ENCODE measurements at regions not wholly inside any gene's neighbourhood (a gene's known extent, or its start where the extent isn't known, plus 50 kb on each side); places are given as distances from the start of the nearest gene placed in this dataset.
A peak's percentile ranks its signal among the peaks of the same experiment; 100 is the strongest.
"Not testable (repeated sequence)": the region's sequence is repeated elsewhere in the genome, so short reads cannot be mapped to it uniquely, and the experiment has no call there.

DNA sequence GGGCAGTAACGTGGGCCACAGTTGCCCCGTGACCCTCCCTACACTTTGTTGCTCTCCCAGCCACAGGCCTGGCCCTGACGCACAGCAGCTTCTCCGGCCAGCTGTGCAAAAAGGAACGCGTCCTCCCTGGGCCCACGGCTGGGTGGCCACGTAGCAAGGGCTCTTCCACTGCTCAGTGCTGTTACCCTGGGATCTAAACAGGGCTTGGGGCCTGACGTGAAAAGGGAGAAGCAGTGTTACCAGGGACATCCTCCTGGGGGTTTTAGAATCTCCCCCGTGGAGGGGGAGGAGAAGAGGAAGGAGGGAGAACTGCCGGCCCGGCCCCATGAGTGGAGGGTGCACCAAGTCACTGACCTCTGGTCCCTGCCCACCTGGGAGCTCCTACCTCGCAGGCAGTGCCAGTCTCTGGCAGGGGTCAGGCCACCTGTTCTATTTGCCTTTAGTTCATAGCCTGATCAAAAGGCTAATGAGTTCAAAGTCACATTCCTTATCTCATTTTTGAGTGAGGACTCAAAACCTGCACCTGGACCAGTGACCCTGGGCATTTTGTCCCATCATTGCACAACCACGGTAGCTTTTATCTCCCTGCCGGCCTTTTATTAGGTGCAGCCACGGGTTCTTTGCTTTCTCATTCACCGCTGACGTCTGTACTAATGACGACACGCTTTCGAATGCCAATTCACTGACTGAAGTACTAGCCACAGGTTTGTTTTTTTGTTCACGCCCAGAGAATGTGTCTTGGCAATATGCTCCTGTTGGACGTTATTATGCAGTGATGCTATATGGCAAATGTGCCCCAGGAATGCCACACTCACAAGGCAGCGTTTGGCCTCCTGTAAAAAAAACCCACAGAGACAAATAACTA lies 4424.6 kb upstream of the TPTE start:
- DNase-seq: not testable (repeated sequence)

DNA sequence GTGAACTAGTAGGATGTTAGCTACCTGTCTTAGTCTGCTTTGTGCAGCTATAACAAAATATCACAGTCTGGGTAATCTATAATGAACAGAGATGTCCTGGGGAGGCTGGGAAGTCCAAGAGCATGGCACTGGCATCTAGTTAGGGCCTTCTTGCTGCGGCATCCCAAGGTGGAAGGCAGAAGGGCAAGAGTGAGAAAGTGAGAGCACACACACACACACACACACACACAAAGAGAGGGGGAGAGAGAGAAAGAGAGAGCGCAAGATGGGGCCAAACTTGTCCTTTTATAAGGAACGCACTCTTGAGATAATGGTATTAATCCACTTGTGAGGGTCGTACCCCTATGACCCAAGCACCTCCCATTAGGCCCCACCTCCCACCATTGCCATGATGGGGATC lies 4423.6 kb upstream of the TPTE start:
- DNase-seq: not testable (repeated sequence)

DNA sequence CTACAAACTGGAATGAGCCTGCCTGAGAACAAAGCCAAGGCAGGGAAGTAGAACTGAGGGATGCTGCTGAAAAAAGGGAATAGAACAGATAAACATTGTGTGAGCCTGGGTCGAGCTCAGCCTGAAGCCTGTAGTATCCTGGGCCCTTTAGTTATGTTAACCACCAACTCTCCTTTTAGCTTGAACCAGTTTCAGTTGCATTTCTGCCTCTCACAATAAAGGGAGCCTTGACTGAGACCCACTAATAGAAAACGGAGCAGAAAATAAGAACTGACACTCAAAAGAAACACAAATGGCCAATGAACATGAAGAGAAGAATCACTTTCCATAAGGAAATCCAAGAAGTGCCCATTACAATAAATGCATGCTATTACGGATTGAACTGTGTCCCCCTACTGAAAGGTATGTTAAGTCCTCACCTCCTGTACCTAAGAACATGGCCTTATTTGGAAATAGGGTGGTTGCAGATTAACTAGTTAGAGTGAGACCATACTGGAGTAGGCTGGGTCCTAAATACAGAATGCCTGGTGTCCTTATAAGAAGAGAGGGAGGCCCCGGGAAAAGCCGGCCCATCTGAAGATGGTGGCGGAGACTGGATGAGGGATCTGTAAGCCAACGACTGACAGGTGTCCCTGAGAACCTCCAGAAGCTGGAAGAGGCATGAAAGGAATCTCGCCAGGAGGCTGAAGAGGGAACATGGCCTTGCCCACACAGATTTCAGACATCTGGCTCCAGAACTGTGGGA lies 4423.0 kb upstream of the TPTE start:
- DNase-seq: not testable (repeated sequence)

DNA sequence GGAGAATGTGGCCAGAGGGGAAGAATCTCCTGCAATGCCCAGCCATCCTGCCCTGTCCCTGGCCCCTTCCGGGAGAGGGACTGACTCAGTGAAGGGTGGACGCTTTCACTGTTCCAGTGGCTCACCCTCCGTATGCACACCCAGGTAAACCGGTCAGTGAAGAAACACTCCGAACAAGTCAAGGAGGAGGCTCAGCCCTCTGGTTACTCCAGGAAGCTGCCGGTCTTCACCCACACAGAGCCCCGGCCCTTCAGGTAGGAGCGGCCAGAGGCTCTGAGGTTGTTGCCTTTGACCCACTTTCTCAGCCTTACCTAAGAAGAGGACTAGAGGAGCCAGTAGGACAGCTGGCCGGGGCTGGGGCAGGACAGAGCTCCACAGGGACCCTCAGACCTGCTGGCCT lies 4419.8 kb upstream of the TPTE start:
- not testable (repeated sequence) for DNase-seq

DNA sequence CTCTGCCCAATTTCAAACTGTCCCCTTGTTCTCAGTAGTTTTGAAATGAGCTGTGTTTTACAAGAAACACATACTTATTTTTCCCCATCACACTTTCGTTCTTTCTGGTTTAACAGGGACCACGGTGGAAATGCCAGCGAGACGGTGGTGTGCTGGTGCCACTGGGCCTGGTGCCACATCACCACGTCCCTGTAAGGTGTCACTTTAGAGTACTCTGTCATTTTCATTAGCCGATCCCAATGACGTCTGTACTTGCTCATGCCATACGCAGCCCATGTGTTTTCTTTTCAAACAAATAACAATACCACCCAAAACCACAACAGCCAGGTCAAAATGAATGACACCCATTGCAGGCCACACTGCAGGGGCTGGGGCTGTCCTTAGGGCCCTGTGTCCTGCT lies 4416.8 kb upstream of the TPTE start:
- DNase-seq: not testable (repeated sequence)

DNA sequence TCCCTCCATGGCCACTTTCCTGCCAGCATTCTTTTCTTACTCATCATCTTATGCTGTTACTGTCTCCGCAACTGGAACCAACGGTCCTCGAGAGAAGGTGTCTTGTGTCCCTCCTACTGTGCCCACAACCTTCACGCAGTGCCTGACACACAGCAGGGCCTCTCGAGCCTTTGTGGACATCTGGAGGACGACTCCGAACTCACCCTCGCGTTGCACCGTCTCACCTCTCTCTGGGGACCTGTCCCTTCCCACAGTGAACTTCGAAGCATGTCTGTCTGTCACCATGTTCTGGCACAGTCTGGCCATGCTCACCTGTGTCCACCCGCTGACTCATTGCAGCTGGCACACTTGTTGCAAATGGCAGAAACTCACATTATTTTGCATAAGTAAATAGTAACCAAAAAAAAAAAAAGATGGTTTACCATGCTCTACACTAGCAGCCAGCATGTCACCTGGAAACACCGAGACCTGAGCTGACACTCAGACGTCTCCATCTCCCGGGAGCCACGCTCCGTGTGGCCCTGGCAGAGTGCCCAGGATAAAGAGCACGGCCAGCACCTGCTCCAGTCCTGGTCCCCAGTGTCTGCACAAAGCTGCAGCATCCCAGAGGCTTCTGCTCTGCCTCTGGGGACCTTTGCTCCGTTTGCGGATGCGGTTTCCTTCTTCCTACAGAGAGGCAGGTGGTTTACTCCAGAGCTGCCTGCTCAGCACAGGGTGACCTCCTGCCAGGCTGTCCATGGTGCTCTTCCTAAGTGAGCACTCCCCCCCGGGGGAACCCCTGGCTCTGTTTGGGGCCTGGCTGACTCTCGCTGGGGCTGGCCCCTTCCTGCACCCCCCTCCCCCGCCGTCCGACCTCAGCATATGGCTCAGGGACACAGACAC lies 4414.5 kb upstream of the TPTE start:
- DNase-seq: not testable (repeated sequence)

DNA sequence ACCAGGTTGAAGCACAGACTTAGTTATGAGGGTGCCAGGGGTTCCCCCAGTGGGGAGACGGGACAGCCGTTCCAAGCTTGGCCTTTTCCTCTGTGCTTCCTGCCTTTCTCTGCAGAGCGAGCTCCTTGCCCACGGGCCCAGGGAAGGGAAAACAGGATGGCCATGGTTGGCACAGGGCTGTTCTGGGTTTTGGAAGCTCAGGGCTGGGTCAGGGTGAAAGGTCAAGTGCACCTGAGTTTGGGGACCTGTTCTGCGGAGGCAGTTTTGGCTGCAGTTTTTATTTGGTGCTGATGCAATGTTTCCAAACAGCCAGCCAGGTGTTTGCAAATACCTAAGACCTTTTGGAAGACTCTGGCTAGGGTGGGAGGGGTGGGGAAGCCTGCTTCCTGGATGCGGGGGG lies 4412.5 kb upstream of the TPTE start:
- not testable (repeated sequence) for DNase-seq

DNA sequence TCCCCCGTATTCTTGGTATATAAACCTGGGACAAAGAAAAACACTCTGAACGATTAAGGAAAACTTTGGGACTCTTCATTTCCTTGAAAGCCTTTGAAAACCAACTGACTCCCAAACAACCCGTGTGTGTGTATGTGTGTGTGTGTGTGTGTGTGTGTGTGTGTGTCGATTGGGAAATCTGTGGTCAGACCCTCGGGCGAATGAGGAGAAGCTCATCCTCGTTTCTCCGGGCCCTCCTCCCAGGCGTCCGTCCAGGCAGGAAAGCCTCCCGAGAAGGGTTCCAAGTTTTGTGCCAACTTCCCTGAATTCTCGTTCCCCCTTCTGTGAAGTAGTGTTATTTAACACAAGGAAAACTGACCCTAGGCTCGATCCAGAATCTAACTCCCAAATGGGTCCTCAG lies 4411.6 kb upstream of the TPTE start:
- peak in 1 of 2 donors; percentile 1 for DNase-seq

DNA sequence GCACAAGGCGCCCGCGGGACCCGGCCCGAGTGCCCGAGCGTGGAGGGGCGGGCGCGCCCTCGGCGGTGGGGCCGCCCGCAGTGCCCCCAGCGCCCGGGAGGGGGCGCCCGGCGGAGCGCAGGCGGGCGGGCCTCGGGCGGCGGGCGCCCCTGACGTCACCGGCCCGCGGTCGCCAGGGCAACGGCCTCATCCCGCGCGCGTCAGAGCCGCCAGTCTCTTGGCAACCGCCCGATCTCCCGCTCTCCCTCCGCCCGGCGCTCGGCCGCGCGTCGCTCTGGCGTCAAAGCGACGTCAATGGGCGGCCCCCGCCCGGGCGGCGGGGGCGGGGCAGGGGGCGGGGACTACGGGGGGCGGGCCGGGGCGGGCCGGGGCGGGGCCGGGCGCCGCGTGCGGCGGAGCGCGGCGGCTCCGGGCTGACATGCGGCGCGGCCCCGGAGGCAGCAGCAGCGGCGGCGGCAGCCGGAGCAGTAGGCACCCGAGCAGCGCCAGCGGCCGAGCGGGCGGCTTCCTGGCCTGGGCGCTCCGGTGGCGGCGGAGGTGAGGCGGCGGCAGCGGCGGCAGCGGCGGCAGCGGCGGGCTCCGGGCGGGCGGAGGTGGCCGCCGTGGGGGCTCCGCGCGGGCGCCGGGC lies 4410.6 kb upstream of the TPTE start:
- DNase-seq: not testable (repeated sequence)

DNA sequence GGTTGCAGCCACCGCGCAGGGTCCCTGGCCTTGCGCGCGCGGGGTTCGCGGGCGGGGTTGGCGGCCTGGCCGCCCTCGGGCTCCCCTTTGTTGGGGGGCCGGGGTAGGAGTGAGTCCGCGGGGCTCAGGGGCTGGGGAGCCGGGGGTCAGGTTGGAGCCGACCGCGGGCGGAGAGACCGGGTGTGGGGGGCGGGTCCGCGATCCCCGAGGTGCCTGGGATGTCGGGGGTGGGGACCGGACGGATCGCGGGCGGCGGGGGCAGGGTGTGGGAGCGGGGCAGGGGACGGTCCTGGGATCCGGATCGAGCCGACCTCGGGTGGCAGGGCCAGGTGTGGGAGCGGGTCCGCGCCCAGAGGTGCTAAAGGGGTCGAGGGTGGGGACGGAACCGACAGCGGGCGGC lies 4410.0 kb upstream of the TPTE start:
- DNase-seq: not testable (repeated sequence)

DNA sequence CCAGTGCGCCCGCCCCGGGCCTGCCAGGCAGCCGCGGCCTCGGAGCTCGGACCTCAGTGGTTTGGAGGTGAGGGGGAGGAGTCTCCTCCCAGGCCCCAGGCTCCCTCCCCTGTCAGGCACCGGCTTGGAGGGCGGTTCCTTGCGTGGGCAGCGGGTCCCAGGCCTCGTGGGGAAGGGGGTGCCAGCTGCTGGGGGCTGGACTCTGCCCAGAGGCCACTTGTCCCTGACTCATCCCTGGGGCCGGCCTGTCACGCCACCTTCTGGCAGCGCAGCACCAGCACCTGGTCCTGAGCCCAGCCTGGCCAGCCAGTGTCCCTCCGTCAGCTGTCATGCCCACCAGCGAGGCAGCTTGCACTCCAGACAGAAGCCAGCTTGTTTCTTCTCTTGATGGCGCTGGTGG lies 4403.0 kb upstream of the TPTE start:
- not testable (repeated sequence) for DNase-seq

DNA sequence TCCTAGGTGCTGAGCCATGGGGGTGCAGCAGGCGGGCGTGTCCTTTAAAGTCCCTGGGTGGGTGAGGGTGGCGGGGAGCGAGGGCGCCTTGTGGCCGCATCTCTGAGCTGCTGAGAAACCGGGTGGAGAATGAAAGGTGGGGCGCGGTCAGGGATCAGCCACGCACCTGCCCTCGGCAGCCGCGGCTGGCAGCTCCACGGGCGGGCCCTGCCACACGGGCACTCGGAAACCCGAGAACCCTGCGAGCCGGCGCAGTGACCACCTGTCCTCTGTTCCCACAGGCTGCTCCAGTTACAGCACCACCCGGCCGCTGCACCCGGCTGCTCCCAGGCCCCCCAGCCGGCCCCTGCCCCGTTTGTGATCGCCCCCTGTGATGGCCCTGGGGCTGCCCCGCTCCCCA lies 4400.5 kb upstream of the TPTE start:
- not testable (repeated sequence) for DNase-seq

DNA sequence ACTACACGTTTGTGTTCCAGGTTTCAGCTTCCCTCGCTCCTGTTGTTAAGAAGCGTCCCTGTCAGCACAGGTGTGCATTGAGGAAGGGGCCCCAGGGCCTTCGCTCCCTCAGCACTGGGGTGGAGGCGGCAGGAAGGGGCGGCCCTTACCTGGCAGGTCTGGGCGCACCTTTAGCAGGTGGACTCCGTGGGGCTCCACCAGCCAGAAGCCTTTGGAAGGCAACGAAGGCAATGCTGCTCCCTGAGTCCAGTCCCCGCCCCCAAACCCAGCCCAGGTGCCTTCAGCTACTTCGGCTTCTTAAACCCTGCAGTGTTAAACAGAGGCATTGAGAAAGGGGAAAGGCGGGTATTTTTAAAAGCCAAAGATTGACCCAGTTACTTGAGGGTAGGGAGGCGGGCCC lies 4398.8 kb upstream of the TPTE start:
- not testable (repeated sequence) for DNase-seq

DNA sequence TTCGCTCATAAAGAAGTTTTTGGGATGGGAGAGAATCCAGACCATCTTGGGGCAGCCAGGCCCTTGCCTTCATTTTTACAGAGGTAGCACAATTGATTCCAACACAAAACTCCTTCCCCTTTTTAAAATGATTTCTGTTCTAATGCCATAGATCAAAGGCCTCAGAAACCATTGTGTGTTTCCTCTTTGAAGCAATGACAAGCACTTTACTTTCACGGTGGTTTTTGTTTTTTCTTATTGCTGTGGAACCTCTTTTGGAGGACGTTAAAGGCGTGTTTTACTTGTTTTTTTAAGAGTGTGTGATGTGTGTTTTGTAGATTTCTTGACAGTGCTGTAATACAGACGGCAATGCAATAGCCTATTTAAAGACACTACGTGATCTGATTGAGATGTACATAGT lies 4398.2 kb upstream of the TPTE start:
- DNase-seq: not testable (repeated sequence)

DNA sequence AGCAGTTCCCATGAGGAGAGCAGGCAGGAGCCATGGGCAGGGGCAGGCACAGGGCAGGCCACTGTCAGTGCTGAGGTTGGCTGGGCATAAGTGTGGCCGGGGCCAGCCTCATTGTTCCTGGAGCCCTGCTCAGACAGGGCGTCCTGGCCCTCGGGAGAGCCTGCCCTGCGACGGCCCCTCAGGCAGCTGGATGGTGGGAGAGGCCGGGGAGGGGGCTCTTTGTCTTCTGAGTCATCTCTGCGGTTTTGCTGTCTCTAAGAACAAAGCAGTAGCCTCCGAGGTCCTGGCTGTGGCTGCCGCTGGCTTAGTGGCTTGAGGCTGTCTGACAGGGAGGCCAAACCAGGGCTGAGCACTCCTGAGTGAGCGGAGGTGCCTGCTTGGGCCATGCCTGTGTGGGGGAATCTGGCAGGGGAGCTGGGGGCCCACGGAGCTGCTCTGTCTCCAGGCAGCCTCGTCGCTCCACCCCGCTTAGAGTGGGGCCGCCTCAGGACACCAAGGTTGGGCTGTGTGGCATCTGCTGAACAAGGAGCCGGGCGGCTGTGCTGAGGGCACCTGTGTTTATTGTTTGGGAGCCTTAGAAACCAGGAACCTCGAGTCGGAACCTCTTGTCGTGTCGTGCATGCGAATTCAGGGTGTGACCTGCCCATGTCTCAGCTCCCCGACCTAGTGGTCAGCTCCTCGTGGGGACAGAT lies 4395.7 kb upstream of the TPTE start:
- DNase-seq: not testable (repeated sequence)

DNA sequence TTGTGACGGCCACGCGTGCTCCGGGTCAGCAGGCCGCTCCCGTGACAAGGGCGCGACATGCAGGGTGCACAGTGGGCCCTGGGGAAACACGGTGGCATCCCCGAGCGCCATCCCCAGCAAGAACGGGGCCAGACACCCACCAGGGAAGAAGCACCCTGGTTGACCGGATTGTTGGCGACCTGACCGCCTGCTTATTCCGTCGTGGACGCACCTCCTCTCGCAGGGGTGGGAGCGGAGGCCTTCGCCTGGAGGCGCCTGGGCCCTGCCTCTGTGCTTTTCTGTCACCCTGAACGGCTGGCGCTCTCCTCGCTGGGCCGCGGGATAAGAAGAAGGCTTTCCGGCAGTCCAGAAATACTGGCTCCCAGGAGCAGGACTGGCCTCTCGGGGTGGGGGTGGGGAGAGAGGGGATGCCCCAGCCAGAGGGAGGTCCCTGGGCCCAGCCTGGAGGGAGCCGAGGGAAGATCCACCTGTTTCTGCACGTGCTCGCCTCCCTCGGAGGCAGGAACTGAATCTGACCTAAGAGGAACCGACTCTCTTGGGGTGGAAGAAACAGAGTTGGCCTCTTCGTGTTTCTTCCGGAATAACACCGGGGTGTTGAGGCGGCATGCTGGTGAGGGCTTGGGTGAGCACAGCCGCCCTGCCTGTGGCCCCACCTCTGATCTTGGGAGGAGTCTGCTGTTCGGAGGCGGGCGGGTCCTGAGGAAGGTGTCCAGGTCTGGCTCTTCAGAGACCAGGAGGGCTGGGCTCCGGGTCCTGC lies 4394.2 kb upstream of the TPTE start:
- DNase-seq: not testable (repeated sequence)

DNA sequence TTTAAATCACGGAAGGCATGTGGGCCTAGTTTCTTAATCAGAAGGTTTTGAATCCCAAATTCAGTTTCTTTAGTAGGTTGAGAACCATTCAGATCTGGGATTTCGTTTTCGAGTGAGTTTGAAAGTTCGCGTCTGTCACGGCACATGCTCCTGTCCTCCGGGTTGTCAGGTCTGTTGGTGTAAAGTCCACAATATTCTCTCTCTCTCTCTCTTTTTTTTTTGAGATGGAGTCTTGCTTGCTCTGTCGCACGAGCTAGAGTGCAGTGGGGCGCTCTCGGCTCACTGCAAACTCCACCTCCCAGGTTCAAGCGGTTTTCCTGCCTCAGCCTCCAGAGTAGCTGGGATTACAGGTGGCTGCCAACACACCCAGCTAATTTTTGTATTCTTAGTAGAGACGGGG lies 4390.6 kb upstream of the TPTE start:
- not testable (repeated sequence) for DNase-seq

DNA sequence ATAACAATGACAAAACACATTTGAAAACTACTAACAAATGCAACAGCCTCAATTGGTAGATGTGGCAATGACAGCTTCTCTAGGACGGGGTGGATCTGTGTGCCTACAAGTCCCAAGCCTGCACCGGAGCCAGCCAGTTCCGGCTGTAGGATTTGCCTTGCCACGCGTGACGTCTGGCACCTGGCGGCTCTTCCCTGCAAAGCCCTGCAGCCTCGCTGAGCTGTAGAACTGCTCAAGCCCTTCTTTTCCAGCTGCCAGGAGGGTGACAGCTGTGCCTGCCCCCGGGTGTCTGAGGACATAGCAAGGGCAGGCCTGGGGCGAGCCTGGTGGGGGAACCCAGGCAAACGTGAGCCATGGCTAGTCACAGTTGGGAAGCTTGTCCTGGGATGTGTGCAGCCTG lies 4388.0 kb upstream of the TPTE start:
- not testable (repeated sequence) for DNase-seq

DNA sequence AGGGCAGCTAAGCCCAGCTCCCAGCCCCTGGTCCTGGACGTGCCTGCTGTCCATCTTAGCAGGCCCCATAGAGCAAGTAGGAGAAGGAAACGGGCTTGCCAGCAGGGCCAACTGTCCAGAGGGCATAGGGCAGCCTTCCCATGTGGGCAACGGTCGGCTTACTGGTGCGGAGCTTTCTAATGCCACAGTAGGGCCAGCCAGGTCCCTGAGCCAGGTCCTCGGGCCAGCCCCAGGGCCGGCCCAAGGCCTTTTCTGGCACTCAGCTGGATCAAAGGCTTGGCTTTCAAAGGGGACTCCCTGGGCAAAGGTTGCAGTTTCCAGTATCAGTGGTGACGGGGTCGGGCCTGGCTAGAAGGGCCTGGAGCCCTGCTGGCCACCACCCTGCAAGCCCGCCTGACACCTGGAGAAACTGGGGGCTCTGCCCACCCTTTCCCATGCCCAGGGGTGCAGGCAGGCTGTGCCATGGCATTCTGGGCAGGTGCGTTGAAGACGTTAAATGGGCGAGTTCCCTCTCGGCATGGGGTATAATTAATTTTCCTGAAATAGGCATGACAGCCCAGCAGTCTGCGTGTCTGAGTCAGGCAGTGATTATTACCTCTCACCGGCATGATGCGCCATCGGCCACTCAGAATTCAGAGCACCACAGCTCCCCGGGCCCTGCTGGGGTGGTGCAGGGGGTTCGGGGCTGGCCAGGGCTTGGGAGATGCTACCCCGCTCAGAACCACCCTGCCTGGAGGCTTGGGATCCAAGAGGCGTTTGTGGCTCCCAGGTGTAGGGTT lies 4387.3 kb upstream of the TPTE start:
- DNase-seq: not testable (repeated sequence)

DNA sequence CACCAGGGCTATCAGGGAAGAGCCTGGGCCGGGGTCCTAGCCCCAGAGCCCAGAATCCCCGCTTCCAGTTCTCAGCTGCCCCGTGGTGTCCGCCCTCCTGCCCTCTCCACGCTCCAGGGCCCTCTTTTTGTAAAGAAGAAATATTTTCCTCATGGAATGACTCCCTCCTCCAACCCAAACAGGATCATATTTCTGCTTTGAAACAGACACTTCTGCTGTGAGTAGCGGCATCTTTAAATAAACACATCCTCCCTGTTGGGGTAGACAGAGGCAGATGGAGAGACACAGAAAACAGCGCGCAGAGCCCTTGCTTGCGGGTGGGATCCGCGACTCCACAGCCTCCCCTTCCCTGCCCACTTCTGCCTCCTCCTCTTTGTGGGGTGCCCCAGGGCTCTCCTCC lies 4384.7 kb upstream of the TPTE start:
- not testable (repeated sequence) for DNase-seq
